PC-3 (cell line): ENCODE measurements at regions not wholly inside any gene's neighbourhood (a gene's known extent, or its start where the extent isn't known, plus 50 kb on each side); places are given as distances from the start of the nearest gene placed in this dataset.

Experiments
- CTCF ChIP-seq: fragments of 300-600 bp; sonication (generic); conservative IDR thresholded peaks from 2 replicates; pipeline ENCODE4 v1.5.1; 2017; ENCODE audit warnings: antibody characterized with exemption, low read depth, mild to moderate bottlenecking, low read length
- EZH2phosphoT487 ChIP-seq: fragments of 300-600 bp; sonication (generic); IDR thresholded peaks from 2 replicates; pipeline ENCODE4 v1.6.1; 2018; ENCODE audit warnings: mild to moderate bottlenecking, antibody characterized with exemption, low read length, borderline replicate concordance

- peak; percentile 34 for TF ChIP-seq CTCF
- TF ChIP-seq EZH2phosphoT487: no peak
These were observed 262.7 kb upstream of the GADL1 start for GRCh38 chr3:31157047-31157694.
